Activated T-cell treated with anti-CD3 and anti-CD28 coated beads for 24 hours (primary cell): ENCODE measurements at regions not wholly inside any gene's neighbourhood (a gene's known extent, or its start where the extent isn't known, plus 50 kb on each side); places are given as distances from the start of the nearest gene placed in this dataset.
"Not testable (repeated sequence)": the region's sequence is repeated elsewhere in the genome, so short reads cannot be mapped to it uniquely, and the experiment has no call there.

Source experiments
- DNase-seq: peaks from one replicate; pipeline ENCODE4 v3.0.0-alpha.2; 2020; ENCODE audit warnings: low read depth

GRCh38 chr7:34333184-34333583, 324.8 kb upstream of the NPSR1 start:
- no peak for DNase-seq

GRCh38 chr7:34333925-34334324, 324.1 kb upstream of the NPSR1 start:
- DNase-seq, result no peak

GRCh38 chr7:34337163-34337562, 320.9 kb upstream of the NPSR1 start:
- DNase-seq, result no peak

GRCh38 chr7:34338961-34339526, 319.0 kb upstream of the NPSR1 start:
- DNase-seq, result no peak

GRCh38 chr7:34341326-34341725, 316.7 kb upstream of the NPSR1 start:
- no peak for DNase-seq

- no peak for DNase-seq
Observed at GRCh38 chr7:34342387-34342786, 315.6 kb upstream of the NPSR1 start.

- DNase-seq, result no peak
Observed at GRCh38 chr7:34343667-34344066, 314.4 kb upstream of the NPSR1 start.

- no peak for DNase-seq
Observed at GRCh38 chr7:34354011-34354410, 304.0 kb upstream of the NPSR1 start.

- no peak for DNase-seq
Observed at GRCh38 chr7:34354899-34355298, 303.1 kb upstream of the NPSR1 start.

- no peak for DNase-seq
Observed at GRCh38 chr7:34357068-34357467, 300.9 kb upstream of the NPSR1 start.

GRCh38 chr7:34357946-34358345, 300.1 kb upstream of the NPSR1 start:
- DNase-seq, result no peak

- not testable (repeated sequence) for DNase-seq
Observed at GRCh38 chr7:34358578-34358977, 299.4 kb upstream of the NPSR1 start.

- DNase-seq, result no peak
Observed at GRCh38 chr7:34361663-34362250, 296.3 kb upstream of the NPSR1 start.

- DNase-seq, result no peak
Observed at GRCh38 chr7:34362621-34363020, 295.4 kb upstream of the NPSR1 start.

- DNase-seq, result no peak
Observed at GRCh38 chr7:34364130-34364529, 293.9 kb upstream of the NPSR1 start.

GRCh38 chr7:34365011-34365410, 293.0 kb upstream of the NPSR1 start:
- DNase-seq, result no peak

- no peak for DNase-seq
Observed at GRCh38 chr7:34365611-34366010, 292.4 kb upstream of the NPSR1 start.

- DNase-seq, result no peak
Observed at GRCh38 chr7:34371922-34372321, 286.1 kb upstream of the NPSR1 start.

GRCh38 chr7:34373940-34374339, 284.1 kb upstream of the NPSR1 start:
- no peak for DNase-seq

- no peak for DNase-seq
Observed at GRCh38 chr7:34382166-34382893, 275.7 kb upstream of the NPSR1 start.

GRCh38 chr7:34385384-34385783, 272.6 kb upstream of the NPSR1 start:
- DNase-seq, result no peak

GRCh38 chr7:34389332-34390078, 268.5 kb upstream of the NPSR1 start:
- DNase-seq, result no peak

GRCh38 chr7:34390103-34390502, 267.9 kb upstream of the NPSR1 start:
- DNase-seq, result no peak
